Neural progenitor cell (in vitro differentiated cells): ENCODE measurements at regions not wholly inside any gene's neighbourhood (a gene's known extent, or its start where the extent isn't known, plus 50 kb on each side); places are given as distances from the start of the nearest gene placed in this dataset.

Experiments used
- DNase-seq: peaks from one replicate; pipeline ENCODE4 v3.0.0-alpha.2; 2016; ENCODE audit warnings: low spot score
- H2AFZ ChIP-seq: fragments of 200-600 bp; sonication (generic); replicated peaks from 2 replicates; pipeline ENCODE4 v1.6.1; 2016; ENCODE audit warnings: antibody characterized with exemption
- H3F3A ChIP-seq: fragments of 200-600 bp; sonication (generic); 2 replicates; pipeline ENCODE4 v1.6.1; 2016; ENCODE audit warnings: antibody characterized with exemption, low read depth
- H3K27ac ChIP-seq: fragments of 200-600 bp; sonication (generic); 2 replicates; pipeline ENCODE4 v1.5.1; 2016; ENCODE audit warnings: mild to moderate bottlenecking
- H3K27me3 ChIP-seq: fragments of 200-600 bp; sonication (generic); 2 replicates; pipeline ENCODE4 v1.6.1; 2016; ENCODE audit warnings: mild to moderate bottlenecking, moderate library complexity
- H3K36me3 ChIP-seq: fragments of 200-600 bp; sonication (generic); 2 replicates; pipeline ENCODE4 v1.5.1; 2016
- H3K4me1 ChIP-seq: fragments of 200-600 bp; sonication (generic); 2 replicates; pipeline ENCODE4 v1.6.1; 2016; ENCODE audit warnings: mixed run types
- H3K4me2 ChIP-seq: fragments of 200-600 bp; sonication (generic); 2 replicates; pipeline ENCODE4 v1.6.1; 2016
- H3K4me3 ChIP-seq: fragments of 200-600 bp; sonication (generic); 2 replicates; pipeline ENCODE4 v1.5.1; 2016
- H3K79me2 ChIP-seq: fragments of 200-600 bp; sonication (generic); 2 replicates; pipeline ENCODE4 v1.6.1; 2016; ENCODE audit warnings: low read depth
- H3K9ac ChIP-seq: fragments of 200-600 bp; sonication (generic); 2 replicates; pipeline ENCODE4 v1.6.1; 2016
- H3K9me3 ChIP-seq: fragments of 200-600 bp; sonication (generic); 2 replicates; pipeline ENCODE4 v1.5.1; 2016; ENCODE audit warnings: low read depth
- H4K20me1 ChIP-seq: fragments of 200-600 bp; sonication (generic); 2 replicates; pipeline ENCODE4 v1.6.1; 2016; ENCODE audit warnings: low read depth
- H3K27ac Mint-ChIP-seq: 3 replicates; pipeline ENCODE4 v1.8.0; 2021; ENCODE audit warnings: mixed read lengths
- H3K27me3 Mint-ChIP-seq: 2 replicates; pipeline ENCODE4 v1.8.0; 2022; ENCODE audit warnings: low read depth, mild to moderate bottlenecking, inconsistent platforms, moderate library complexity, mixed read lengths; ENCODE audit not compliant: insufficient read depth
- H3K36me3 Mint-ChIP-seq: 3 replicates; pipeline ENCODE4 v1.8.0; 2021; ENCODE audit warnings: mixed read lengths
- H3K4me1 Mint-ChIP-seq: 3 replicates; pipeline ENCODE4 v1.8.0; 2021; ENCODE audit warnings: mixed read lengths
- H3K4me3 Mint-ChIP-seq: 3 replicates; pipeline ENCODE4 v1.8.0; 2021; ENCODE audit warnings: mild to moderate bottlenecking, moderate library complexity, mixed read lengths
- H3K9me3 Mint-ChIP-seq: 3 replicates; pipeline ENCODE4 v1.8.0; 2020; ENCODE audit warnings: mixed read lengths
- CTCF ChIP-seq: fragments of 200-600 bp; sonication (generic); IDR thresholded peaks from 2 replicates; pipeline ENCODE4 v1.5.1; 2017; ENCODE audit warnings: antibody characterized with exemption, mild to moderate bottlenecking
- EZH2 ChIP-seq: fragments of 200-600 bp; sonication (generic); IDR thresholded peaks from 2 replicates; pipeline ENCODE4 v1.6.1; 2017; ENCODE audit warnings: antibody characterized with exemption, mild to moderate bottlenecking, moderate library complexity
- EZH2phosphoT487 ChIP-seq: fragments of 200-600 bp; sonication (generic); IDR thresholded peaks from 2 replicates; pipeline ENCODE4 v1.6.1; 2017; ENCODE audit warnings: antibody characterized with exemption

- Mint-ChIP-seq H3K36me3 (no peaks in the 10 kb centered on the region), H3K4me3 (no peak overlapping the region), H3K27me3 (no peaks in the 10 kb centered on the region), H3K27ac (no peak overlapping the region), H3K4me1 (peaks cover 15% of the 10 kb centered on the region), H3K9me3 (no peaks in the 10 kb centered on the region)
- Histone ChIP-seq H2AFZ (no peak overlapping the region), H3K4me2 (no peak overlapping the region), H3K79me2 (no peaks in the 10 kb centered on the region), H3F3A (no peaks in the 10 kb centered on the region), H3K9ac (no peak overlapping the region), H4K20me1 (no peaks in the 10 kb centered on the region), H3K4me3 (no peak overlapping the region), H3K27me3 (no peaks in the 10 kb centered on the region), H3K9me3 (no peaks in the 10 kb centered on the region), H3K27ac (no peak overlapping the region), H3K4me1 (peaks cover 11% of the 10 kb centered on the region), H3K36me3 (no peaks in the 10 kb centered on the region)
- no peak for TF ChIP-seq CTCF
- TF ChIP-seq EZH2phosphoT487, result no peak
- no peak for TF ChIP-seq EZH2
- no peak for DNase-seq
These were observed 257.6 kb upstream of the NPY start for GRCh38 chr7:24026351-24026750.

- peaks cover 15% of the 10 kb centered on the region for H3K4me1 Mint-ChIP-seq
- H3F3A ChIP-seq, result no peaks in the 10 kb centered on the region
- no peaks in the 10 kb centered on the region for H3K9me3 ChIP-seq
- no peaks in the 10 kb centered on the region for H3K36me3 Mint-ChIP-seq
- no peak overlapping the region for H3K4me3 ChIP-seq
- no peak for TF ChIP-seq EZH2
- no peak for TF ChIP-seq EZH2phosphoT487
- no peak for TF ChIP-seq CTCF
- no peaks in the 10 kb centered on the region for H4K20me1 ChIP-seq
- DNase-seq, result no peak
- no peaks in the 10 kb centered on the region for H3K27me3 ChIP-seq
- no peak overlapping the region for H3K4me3 Mint-ChIP-seq
- no peaks in the 10 kb centered on the region for H3K9me3 Mint-ChIP-seq
- no peaks in the 10 kb centered on the region for H3K36me3 ChIP-seq
- no peak overlapping the region for H3K27ac Mint-ChIP-seq
- H3K4me1 ChIP-seq, result peaks cover 11% of the 10 kb centered on the region
- no peak overlapping the region for H3K9ac ChIP-seq
- H3K27ac ChIP-seq, result no peak overlapping the region
- no peaks in the 10 kb centered on the region for H3K79me2 ChIP-seq
- H3K4me2 ChIP-seq, result no peak overlapping the region
- no peak overlapping the region for H2AFZ ChIP-seq
- no peaks in the 10 kb centered on the region for H3K27me3 Mint-ChIP-seq
These were observed 254.9 kb upstream of the NPY start for GRCh38 chr7:24029068-24029467.

DNA sequence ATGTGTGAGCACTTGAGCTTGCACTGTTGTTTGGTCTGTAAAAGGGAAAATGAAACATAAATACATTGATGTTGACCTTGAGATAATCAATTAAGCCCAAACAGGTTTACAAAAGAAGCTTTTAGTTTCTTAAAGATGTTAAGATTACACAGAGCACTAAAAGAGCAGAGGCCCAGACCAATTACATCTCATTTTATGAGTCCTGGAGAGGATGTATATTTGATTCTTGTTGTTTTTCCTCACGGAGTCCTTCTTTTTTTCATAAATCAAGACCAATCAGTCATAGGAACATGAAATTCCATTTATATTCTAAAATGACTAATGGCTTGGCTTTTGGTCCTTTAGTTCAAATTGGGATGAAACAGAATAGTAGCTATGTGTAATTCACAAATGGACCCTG is 249.7 kb upstream of the NPY start:
- H3K4me1 ChIP-seq, result no peaks in the 10 kb centered on the region
- H3K9me3 ChIP-seq, result no peaks in the 10 kb centered on the region
- no peaks in the 10 kb centered on the region for H3F3A ChIP-seq
- H3K4me2 ChIP-seq, result no peak overlapping the region
- no peak overlapping the region for H3K4me3 ChIP-seq
- H3K36me3 ChIP-seq, result no peaks in the 10 kb centered on the region
- H3K27ac Mint-ChIP-seq, result no peak overlapping the region
- no peaks in the 10 kb centered on the region for H3K27me3 Mint-ChIP-seq
- no peaks in the 10 kb centered on the region for H3K27me3 ChIP-seq
- H3K4me1 Mint-ChIP-seq, result no peaks in the 10 kb centered on the region
- H4K20me1 ChIP-seq, result no peaks in the 10 kb centered on the region
- H3K36me3 Mint-ChIP-seq, result no peaks in the 10 kb centered on the region
- no peak overlapping the region for H2AFZ ChIP-seq
- no peak overlapping the region for H3K4me3 Mint-ChIP-seq
- no peak for DNase-seq
- H3K9ac ChIP-seq, result no peak overlapping the region
- H3K9me3 Mint-ChIP-seq, result no peaks in the 10 kb centered on the region
- TF ChIP-seq EZH2 (no peak), CTCF (no peak)
- no peaks in the 10 kb centered on the region for H3K79me2 ChIP-seq
- H3K27ac ChIP-seq, result no peak overlapping the region
